ENCODE measurements at regions not wholly inside any gene's neighbourhood (a gene's known extent, or its start where the extent isn't known, plus 50 kb on each side); places are given as distances from the start of the nearest gene placed in this dataset.

DNA sequence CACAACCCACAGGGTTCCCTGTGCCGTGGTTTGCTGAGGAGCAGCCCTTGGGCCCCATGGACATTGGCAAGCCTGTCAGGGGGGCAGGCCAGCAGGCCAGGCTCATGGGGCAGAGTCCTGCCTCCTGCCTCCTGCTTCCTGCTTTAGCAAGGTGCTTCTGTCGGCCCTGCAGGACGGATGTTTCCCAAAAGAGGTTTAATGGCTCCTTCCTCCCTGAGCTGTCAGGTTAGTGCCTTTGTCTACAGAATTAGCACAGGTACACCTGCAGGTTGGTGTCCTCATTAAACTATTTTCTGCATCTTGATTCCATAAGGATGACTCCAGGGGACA, 152.3 kb downstream of the TTC32 start:
- POLR2A ChIA-PET: no interaction called here
- H3K27ac ChIP-seq (ENCODE audit: low read depth, low read length): no peak overlapping the region
- H3K27me3 ChIP-seq (ENCODE audit: control insufficient read depth, insufficient read depth, low read length): no peaks in the 10 kb centered on the region
- DNase-seq (ENCODE audit: low read depth, low spot score): no peak
- TF ChIP-seq, protein P1, sequence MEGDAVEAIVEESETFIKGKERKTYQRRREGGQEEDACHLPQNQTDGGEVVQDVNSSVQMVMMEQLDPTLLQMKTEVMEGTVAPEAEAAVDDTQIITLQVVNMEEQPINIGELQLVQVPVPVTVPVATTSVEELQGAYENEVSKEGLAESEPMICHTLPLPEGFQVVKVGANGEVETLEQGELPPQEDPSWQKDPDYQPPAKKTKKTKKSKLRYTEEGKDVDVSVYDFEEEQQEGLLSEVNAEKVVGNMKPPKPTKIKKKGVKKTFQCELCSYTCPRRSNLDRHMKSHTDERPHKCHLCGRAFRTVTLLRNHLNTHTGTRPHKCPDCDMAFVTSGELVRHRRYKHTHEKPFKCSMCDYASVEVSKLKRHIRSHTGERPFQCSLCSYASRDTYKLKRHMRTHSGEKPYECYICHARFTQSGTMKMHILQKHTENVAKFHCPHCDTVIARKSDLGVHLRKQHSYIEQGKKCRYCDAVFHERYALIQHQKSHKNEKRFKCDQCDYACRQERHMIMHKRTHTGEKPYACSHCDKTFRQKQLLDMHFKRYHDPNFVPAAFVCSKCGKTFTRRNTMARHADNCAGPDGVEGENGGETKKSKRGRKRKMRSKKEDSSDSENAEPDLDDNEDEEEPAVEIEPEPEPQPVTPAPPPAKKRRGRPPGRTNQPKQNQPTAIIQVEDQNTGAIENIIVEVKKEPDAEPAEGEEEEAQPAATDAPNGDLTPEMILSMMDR (IDR thresholded peaks at IDR 0.05; ENCODE audit: low read depth, low read length): no peak
- H3K4me3 ChIP-seq (ENCODE audit: low read depth, low read length): no peak overlapping the region
- CTCF ChIA-PET: no interaction called here
- H3K9me3 ChIP-seq (ENCODE audit: control insufficient read depth, insufficient read depth, low read length): no peaks in the 10 kb centered on the region; the same call in 1 of the 2 replicates

DNA sequence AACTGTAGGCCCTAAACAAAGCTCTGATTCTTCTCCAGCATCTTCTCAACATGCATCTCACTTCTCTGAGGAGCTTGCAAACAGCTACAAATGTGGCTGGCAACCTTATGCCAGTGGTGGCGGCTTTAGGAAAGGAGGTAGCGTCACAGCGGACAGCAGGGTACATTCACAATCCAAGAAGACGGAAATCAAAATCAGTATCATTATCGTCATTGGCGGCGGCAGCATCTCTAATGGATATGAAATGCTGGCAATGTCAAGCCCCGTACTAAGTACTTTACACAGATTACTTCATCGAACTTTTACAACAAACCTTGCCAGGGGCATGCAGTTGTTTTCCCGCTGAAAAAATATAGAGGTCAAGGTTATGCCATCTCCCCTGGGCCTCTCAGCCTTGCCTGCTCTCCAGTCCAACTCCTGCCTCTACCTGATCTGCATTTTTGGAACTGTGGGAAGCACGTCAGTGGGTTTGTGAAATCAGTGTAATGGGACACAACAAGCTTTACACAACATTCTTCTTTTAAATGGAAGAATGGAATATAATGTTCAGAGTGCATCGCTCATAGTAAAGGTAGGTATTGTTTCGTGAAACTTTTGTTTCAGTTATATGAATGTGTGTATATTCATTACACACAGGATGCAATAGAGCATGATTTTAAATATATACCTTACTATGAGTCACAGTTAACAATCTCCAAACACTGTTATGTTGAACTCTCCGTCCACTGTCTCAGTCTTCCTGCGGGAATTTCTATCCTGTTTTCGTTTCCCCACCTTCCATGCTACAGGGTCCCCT, 152.9 kb downstream of the TTC32 start:
- Histone ChIP-seq H3K4me3 (ENCODE audit: low read depth, low read length) (no peak overlapping the region), H3K9me3 (ENCODE audit: control insufficient read depth, insufficient read depth, low read length) (no peaks in the 10 kb centered on the region; the same call in 1 of the 2 replicates), H3K27me3 (ENCODE audit: control insufficient read depth, insufficient read depth, low read length) (no peaks in the 10 kb centered on the region), H3K27ac (ENCODE audit: low read depth, low read length) (no peak overlapping the region)
- CTCF ChIA-PET: no interaction called here
- DNase-seq (ENCODE audit: low read depth, low spot score): no peak
- TF ChIP-seq, protein P1 (IDR thresholded peaks at IDR 0.05; ENCODE audit: low read depth, low read length): no peak
- POLR2A ChIA-PET: no interaction called here

DNA sequence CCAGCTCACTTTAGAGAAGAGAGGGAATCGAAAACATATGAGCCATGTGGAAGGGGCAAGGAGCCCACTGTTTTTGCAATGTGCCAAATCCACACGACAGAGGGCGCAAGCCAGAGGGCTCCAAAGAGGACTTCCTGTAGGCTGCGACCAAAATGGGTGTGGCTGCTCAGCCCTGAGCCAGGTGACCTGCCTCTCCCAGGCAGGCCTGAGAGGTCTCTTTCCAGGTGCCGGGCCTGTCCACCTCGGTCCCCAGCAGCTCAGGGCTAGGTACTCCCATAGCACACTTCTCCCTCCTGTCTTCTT, 153.8 kb downstream of the TTC32 start:
- Histone ChIP-seq H3K27ac (ENCODE audit: low read depth, low read length) (no peak overlapping the region), H3K9me3 (ENCODE audit: control insufficient read depth, insufficient read depth, low read length) (no peaks in the 10 kb centered on the region; the same call in 1 of the 2 replicates), H3K4me3 (ENCODE audit: low read depth, low read length) (no peak overlapping the region), H3K27me3 (ENCODE audit: control insufficient read depth, insufficient read depth, low read length) (no peaks in the 10 kb centered on the region)
- CTCF ChIA-PET: interaction anchor here (0.5 to 2.1 kb wide), 2 partner anchors 10 to 474 kb away, joined by 3 to 8 read pairs; no protein-coding TSS in a partner anchor
- TF ChIP-seq, protein P1 (IDR thresholded peaks at IDR 0.05; ENCODE audit: low read depth, low read length): no peak
- POLR2A ChIA-PET: no interaction called here
- DNase-seq (ENCODE audit: low read depth, low spot score): no peak

DNA sequence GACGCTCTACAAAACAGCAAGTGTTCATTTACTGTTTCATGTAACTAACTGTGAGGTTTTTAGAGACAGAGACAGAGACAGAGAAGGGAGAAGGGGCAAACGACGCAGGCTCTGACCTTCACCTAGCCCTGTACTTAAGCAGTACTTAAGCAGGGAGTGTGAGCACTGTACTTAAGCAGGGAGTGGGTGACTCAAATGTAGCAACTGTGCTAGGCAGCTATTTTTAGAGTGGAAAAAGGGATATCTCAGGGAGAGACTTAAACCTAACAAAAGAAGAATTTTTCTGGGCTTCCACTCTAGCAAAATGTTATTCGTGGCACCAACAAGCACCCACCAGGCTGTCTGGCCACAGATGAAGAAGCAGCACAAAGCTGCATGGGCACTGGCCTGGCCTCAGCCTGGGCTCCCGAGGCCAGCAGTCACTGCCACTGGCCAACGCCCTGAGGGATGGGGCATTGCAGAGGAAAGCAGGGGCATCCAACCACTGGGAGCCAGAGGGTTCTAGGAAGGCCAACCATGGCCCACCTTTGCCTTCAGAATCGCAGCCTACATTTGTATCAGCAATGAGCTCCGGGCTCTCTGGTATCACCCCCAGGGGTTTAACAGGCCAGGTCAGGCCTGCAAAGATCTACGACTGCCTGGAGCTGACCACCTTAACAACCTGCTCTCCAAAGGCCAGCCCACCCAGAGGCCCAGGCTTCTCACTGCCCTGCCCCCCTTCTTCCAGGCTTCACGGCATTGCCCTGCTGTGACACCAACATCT, 154.3 kb downstream of the TTC32 start:
- DNase-seq (ENCODE audit: low read depth, low spot score): no peak
- TF ChIP-seq, protein P1 (IDR thresholded peaks at IDR 0.05; ENCODE audit: low read depth, low read length): no peak
- H3K27me3 ChIP-seq (ENCODE audit: control insufficient read depth, insufficient read depth, low read length): no peaks in the 10 kb centered on the region
- POLR2A ChIA-PET: no interaction called here
- CTCF ChIA-PET: interaction anchor here (0.5 to 2.1 kb wide), 2 partner anchors 10 to 473 kb away, joined by 3 to 8 read pairs; no protein-coding TSS in a partner anchor
- H3K27ac ChIP-seq (ENCODE audit: low read depth, low read length): no peak overlapping the region
- no peak overlapping the region for H3K4me3 ChIP-seq (ENCODE audit: low read depth, low read length)
- no peaks in the 10 kb centered on the region; the same call in 1 of the 2 replicates for H3K9me3 ChIP-seq (ENCODE audit: control insufficient read depth, insufficient read depth, low read length)
